A549 (cell line): ENCODE measurements at regions not wholly inside any gene's neighbourhood (a gene's known extent, or its start where the extent isn't known, plus 50 kb on each side); places are given as distances from the start of the nearest gene placed in this dataset.

Experiments
- ATAC-seq, 2 experiments: fragments of 200-7000 bp in 1 of 2; fragments of >200 bp in 1 of 2; cut with Nextera tagmentation in 1 of 2; cut with Tn5 transposase in 1 of 2; 3 replicates each; pipeline versions ENCODE4 v1.8.0 to v1.9.1; 2018 to 2020; ENCODE audit warnings: mild to moderate bottlenecking in 1 of 2, moderate library complexity in 1 of 2
- CTCF ChIA-PET: fragments of 300-600 bp; sonication (Branson Sonifier 250); formaldehyde crosslinking; extraction: SDS; loops from one replicate; lab custom pipeline; 2021; ENCODE audit warnings: antibody characterized with exemption, inconsistent platforms; lab: Yijun Ruan, JAX
- POLR2A ChIA-PET: fragments of 350-600 bp; formaldehyde crosslinking; extraction: SDS; loops from one replicate; lab custom pipeline; 2021; ENCODE audit warnings: antibody characterized with exemption, inconsistent platforms; lab: Yijun Ruan, JAX
- DNase-seq, 2 experiments: peaks; one replicate each; pipeline versions ENCODE4 v3.0.0 to v3.0.0-alpha.2; 2011 to 2016; ENCODE audit warnings: low read depth in 1 of 2, low spot score in 1 of 2
- FAIRE-seq: peaks from 2 replicates; lab custom pipeline; 2011; peaks lifted over from hg19 to GRCh38; lab: Jason Lieb, UNC
- H3K27ac ChIP-seq, 2 experiments: fragments of >200 bp; sonication (Bioruptor Twin); formaldehyde crosslinking; 3 replicates each; pipeline ENCODE4 v1.5.1; 2016 to 2017
- H3K4me1 ChIP-seq: fragments of >200 bp; sonication (Bioruptor Twin); formaldehyde crosslinking; 3 replicates; pipeline ENCODE4 v1.6.1; 2016
- H3K4me2 ChIP-seq: fragments of >200 bp; sonication (Bioruptor Twin); formaldehyde crosslinking; 3 replicates; pipeline ENCODE4 v1.6.1; 2016
- H3K4me3 ChIP-seq: fragments of >200 bp; sonication (Bioruptor Twin); formaldehyde crosslinking; 3 replicates; pipeline ENCODE4 v1.5.1; 2016
- H3K9me3 ChIP-seq: fragments of >200 bp; sonication (Bioruptor Twin); formaldehyde crosslinking; 3 replicates; pipeline ENCODE4 v1.6.1; 2016
- CBX2 ChIP-seq: fragments of 200-600 bp; sonication (generic); IDR thresholded peaks from 2 replicates; pipeline ENCODE4 v1.6.1; 2016; ENCODE audit warnings: low read depth, mild to moderate bottlenecking, borderline replicate concordance
- CEBPB ChIP-seq, 2 experiments: fragments of >200 bp in 1 of 2; sonication (Bioruptor Twin) in 1 of 2; formaldehyde crosslinking in 1 of 2; IDR thresholded peaks; 2 replicates each; pipeline ENCODE4 v1.6.1; 2012 to 2016
- CHD4 ChIP-seq: fragments of 200-600 bp; sonication (generic); IDR thresholded peaks from 2 replicates; pipeline ENCODE4 v1.6.1; 2016; ENCODE audit warnings: antibody characterized with exemption, mild to moderate bottlenecking, borderline replicate concordance
- EHF ChIP-seq: fragments of 250-450 bp; sonication (Bioruptor Pico); IDR thresholded peaks from 2 replicates; pipeline ENCODE4 v1.5.0; 2020; ENCODE audit warnings: mild to moderate bottlenecking
- ELK1 ChIP-seq: fragments of 150-350 bp; IDR thresholded peaks from 2 replicates; pipeline ENCODE4 v1.6.1; 2014; ENCODE audit warnings: low read depth, mild to moderate bottlenecking, low read length
- FOSL2 ChIP-seq, 2 experiments: fragments of 450-650 bp in 1 of 2; fragments of >200 bp in 1 of 2; sonication (Bioruptor Twin) in 1 of 2; formaldehyde crosslinking; IDR thresholded peaks; 2 replicates each; pipeline versions ENCODE4 v1.5.0 to v1.6.1; 2016 to 2020; ENCODE audit warnings: mild to moderate bottlenecking in 1 of 2, moderate library complexity in 1 of 2
- GATA3 ChIP-seq: IDR thresholded peaks from 2 replicates; pipeline ENCODE4 v1.6.1; 2012; ENCODE audit warnings: borderline replicate concordance
- HES2 ChIP-seq: fragments of >200 bp; sonication (Bioruptor Twin); formaldehyde crosslinking; IDR thresholded peaks from 2 replicates; pipeline ENCODE4 v1.6.1; 2016
- HOXA7 ChIP-seq: fragments of 250-450 bp; sonication (Bioruptor Pico); IDR thresholded peaks from 2 replicates; pipeline ENCODE4 v1.5.0; 2020; ENCODE audit warnings: mild to moderate bottlenecking, moderate library complexity
- HOXB13 ChIP-seq: fragments of 250-450 bp; sonication (Bioruptor Pico); IDR thresholded peaks from 2 replicates; pipeline ENCODE4 v1.5.0; 2020; ENCODE audit warnings: low read depth, mild to moderate bottlenecking, moderate library complexity
- JUN ChIP-seq, 2 experiments: fragments of >200 bp; sonication (Bioruptor Twin); formaldehyde crosslinking; IDR thresholded peaks; 2 replicates in 1 of 2; 3 replicates in 1 of 2; pipeline ENCODE4 v1.6.1; 2016 to 2017
- KDM1A ChIP-seq: fragments of 200-600 bp; sonication (generic); IDR thresholded peaks from 2 replicates; pipeline ENCODE4 v1.6.1; 2016; ENCODE audit warnings: low read depth, mild to moderate bottlenecking
- MAFK ChIP-seq: fragments of 450-650 bp; IDR thresholded peaks from 2 replicates; pipeline ENCODE4 v1.6.1; 2014; ENCODE audit not compliant: partially characterized antibody
- RCOR1 ChIP-seq: fragments of 150-350 bp; IDR thresholded peaks from 2 replicates; pipeline ENCODE4 v1.6.1; 2014; ENCODE audit warnings: antibody characterized with exemption, low read length, low read depth
- RFX5 ChIP-seq: fragments of 450-650 bp; IDR thresholded peaks from 2 replicates; pipeline ENCODE4 v1.7.1; 2014; ENCODE audit warnings: antibody characterized with exemption, mild to moderate bottlenecking, moderate library complexity
- RNF2 ChIP-seq: fragments of 200-600 bp; sonication (generic); IDR thresholded peaks from 2 replicates; pipeline ENCODE4 v1.6.1; 2016; ENCODE audit warnings: low read depth, mild to moderate bottlenecking, antibody characterized with exemption, moderate library complexity, borderline replicate concordance
- TFCP2L1 ChIP-seq: fragments of 250-450 bp; sonication (Bioruptor Pico); IDR thresholded peaks from 2 replicates; pipeline ENCODE4 v1.5.0; 2021; ENCODE audit warnings: mild to moderate bottlenecking
- TP53 ChIP-seq: fragments of 250-450 bp; sonication (Bioruptor Pico); IDR thresholded peaks from 2 replicates; pipeline ENCODE4 v1.5.0; 2021; ENCODE audit warnings: mild to moderate bottlenecking, moderate library complexity
- USF2 ChIP-seq: fragments of 450-650 bp; IDR thresholded peaks from 2 replicates; pipeline ENCODE4 v1.6.1; 2014; ENCODE audit warnings: antibody characterized with exemption
- ZC3H11A ChIP-seq: fragments of 450-650 bp; IDR thresholded peaks from 2 replicates; pipeline ENCODE4 v1.6.1; 2014; ENCODE audit warnings: antibody characterized with exemption, mild to moderate bottlenecking
- ZSCAN20 ChIP-seq: fragments of 250-450 bp; sonication (Bioruptor Pico); IDR thresholded peaks from 2 replicates; pipeline ENCODE4 v1.8.0; 2022; ENCODE audit warnings: mild to moderate bottlenecking, moderate library complexity
- WGBS: methylation state at CpG from one replicate; pipeline ENCODE4 v1.1.6; 2017; ENCODE audit errors: missing lambda C conversion rate; 5-methylcytosine and 5-hydroxymethylcytosine counted together

- FAIRE-seq, result no peak
- H3K27ac ChIP-seq, result peak overlapping the region; percentile 78 to 86; a peak in 5 of 6 replicates
- H3K4me1 ChIP-seq, result peaks cover 74% of the 10 kb centered on the region
- POLR2A ChIA-PET, result no interaction called here
- TF ChIP-seq CEBPB (IDR thresholded peaks at IDR 0.05) (0 out of 4 replicates have a peak, but pooled peaks of 1 of the 2 experiments have one; percentile 53), HOXB13 (CRISPR knock-in tag) (no peak), ELK1 (no peak), FOSL2 (IDR thresholded peaks at IDR 0.05) (no peak), FOSL2 (CRISPR knock-in tag; IDR thresholded peaks at IDR 0.05) (no peak), RCOR1 (no peak), KDM1A (no peak)
- TF ChIP-seq, all 56 proteins: peak for 1
- Histone ChIP-seq H3K9me3 (no peaks in the 10 kb centered on the region), H3K4me3 (no peak overlapping the region), H3K4me2 (peak overlapping the region; percentile 85; the same call in 2 of the 3 replicates)
- no peak for ATAC-seq
- 79% methylated on average over 13 of the region's 13 CpGs for WGBS
- no peak for DNase-seq
- CTCF ChIA-PET, result interaction anchor here (1.5 kb wide), 1 partner anchor 29 kb away, joined by 3 read pairs; no protein-coding TSS in a partner anchor
Measured at GRCh38 chr1:228862542-228863505, 127.5 kb downstream of the RHOU start.

GRCh38 chr1:228863776-228864175 is 128.5 kb downstream of the RHOU start:
- no peak for TF ChIP-seq TP53
- TF ChIP-seq HOXA7, result no peak
- no peak for TF ChIP-seq ZSCAN20
- TF ChIP-seq USF2, result no peak
- TF ChIP-seq GATA3, result no peak
- no peak for TF ChIP-seq FOSL2 (IDR thresholded peaks at IDR 0.05)
- no peak for TF ChIP-seq FOSL2 (CRISPR knock-in tag; IDR thresholded peaks at IDR 0.05)
- TF ChIP-seq CBX2, result no peak
- no peak for TF ChIP-seq TFCP2L1
- no peak for TF ChIP-seq JUN (IDR thresholded peaks at IDR 0.05)
- no peak for TF ChIP-seq ZC3H11A
- no peak for TF ChIP-seq HES2
- TF ChIP-seq CEBPB (IDR thresholded peaks at IDR 0.05), result no peak
- TF ChIP-seq RFX5, result no peak
- TF ChIP-seq CHD4, result no peak
- no peak for TF ChIP-seq MAFK
- no peak for TF ChIP-seq RNF2
- TF ChIP-seq EHF, result no peak
- CTCF ChIA-PET, result no interaction called here
- peaks cover 76% of the 10 kb centered on the region for H3K4me1 ChIP-seq
- H3K4me3 ChIP-seq, result no peak overlapping the region
- FAIRE-seq (no peak), DNase-seq (no peak), ATAC-seq (no peak)
- peak overlapping the region; percentile 78 to 86; a peak in 4 of 6 replicates for H3K27ac ChIP-seq
- POLR2A ChIA-PET, result no interaction called here
- H3K4me2 ChIP-seq, result no peak overlapping the region
- 95% methylated on average over 7 of the region's 7 CpGs for WGBS
- no peaks in the 10 kb centered on the region for H3K9me3 ChIP-seq
